PC-3 (cell line): ENCODE measurements at regions not wholly inside any gene's neighbourhood (a gene's known extent, or its start where the extent isn't known, plus 50 kb on each side); places are given as distances from the start of the nearest gene placed in this dataset.

ENCODE experiments used
- EZH2phosphoT487 ChIP-seq: fragments of 300-600 bp; sonication (generic); IDR thresholded peaks from 2 replicates; pipeline ENCODE4 v1.6.1; 2018; ENCODE audit warnings: mild to moderate bottlenecking, antibody characterized with exemption, low read length, borderline replicate concordance
- TF ChIP-seq, protein P1 (sequence below): fragments of 300-600 bp; sonication (generic); conservative IDR thresholded peaks from 2 replicates; pipeline ENCODE4 v1.5.1; 2017; ENCODE audit warnings: antibody characterized with exemption, low read depth, mild to moderate bottlenecking, low read length

DNA sequence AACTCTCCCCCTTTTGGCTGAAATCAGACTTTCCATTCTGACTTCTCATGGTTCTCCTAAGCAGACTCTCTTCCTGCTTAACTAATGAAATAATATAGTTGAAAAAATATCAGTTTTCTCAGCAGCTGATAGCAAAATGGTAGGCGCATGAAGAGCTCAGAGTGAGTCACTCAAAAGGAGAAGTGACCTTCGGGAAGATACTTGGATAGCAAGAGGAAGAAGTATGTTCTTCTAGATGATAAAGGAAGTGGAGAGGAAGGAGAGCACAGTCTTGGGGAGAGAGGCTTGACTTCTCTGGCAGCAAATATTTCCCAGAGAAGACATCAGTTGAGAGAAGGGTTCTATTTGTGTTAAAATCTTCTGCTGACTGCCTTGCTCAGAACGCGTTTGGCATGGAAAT is 101.5 kb downstream of the TAF11L14 start:
- TF ChIP-seq, protein P1, sequence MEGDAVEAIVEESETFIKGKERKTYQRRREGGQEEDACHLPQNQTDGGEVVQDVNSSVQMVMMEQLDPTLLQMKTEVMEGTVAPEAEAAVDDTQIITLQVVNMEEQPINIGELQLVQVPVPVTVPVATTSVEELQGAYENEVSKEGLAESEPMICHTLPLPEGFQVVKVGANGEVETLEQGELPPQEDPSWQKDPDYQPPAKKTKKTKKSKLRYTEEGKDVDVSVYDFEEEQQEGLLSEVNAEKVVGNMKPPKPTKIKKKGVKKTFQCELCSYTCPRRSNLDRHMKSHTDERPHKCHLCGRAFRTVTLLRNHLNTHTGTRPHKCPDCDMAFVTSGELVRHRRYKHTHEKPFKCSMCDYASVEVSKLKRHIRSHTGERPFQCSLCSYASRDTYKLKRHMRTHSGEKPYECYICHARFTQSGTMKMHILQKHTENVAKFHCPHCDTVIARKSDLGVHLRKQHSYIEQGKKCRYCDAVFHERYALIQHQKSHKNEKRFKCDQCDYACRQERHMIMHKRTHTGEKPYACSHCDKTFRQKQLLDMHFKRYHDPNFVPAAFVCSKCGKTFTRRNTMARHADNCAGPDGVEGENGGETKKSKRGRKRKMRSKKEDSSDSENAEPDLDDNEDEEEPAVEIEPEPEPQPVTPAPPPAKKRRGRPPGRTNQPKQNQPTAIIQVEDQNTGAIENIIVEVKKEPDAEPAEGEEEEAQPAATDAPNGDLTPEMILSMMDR: no peak
- no peak for TF ChIP-seq EZH2phosphoT487
